22Rv1 (cell line): ENCODE measurements at regions not wholly inside any gene's neighbourhood (a gene's known extent, or its start where the extent isn't known, plus 50 kb on each side); places are given as distances from the start of the nearest gene placed in this dataset.

ENCODE experiments used
- CTCF ChIP-seq: fragments of 450-650 bp; IDR thresholded peaks from 2 replicates; pipeline ENCODE4 v1.5.1; 2017; ENCODE audit warnings: mild to moderate bottlenecking
- ZFX ChIP-seq: fragments of 450-650 bp; IDR thresholded peaks from 2 replicates; pipeline ENCODE4 v1.6.1; 2017; ENCODE audit warnings: antibody characterized with exemption, borderline replicate concordance

- TF ChIP-seq CTCF (no peak), ZFX (no peak)
These were observed 879.4 kb downstream of the MRPL39 start for GRCh38 chr21:24727803-24728440.
